GM21737 (cell line): ENCODE measurements at regions not wholly inside any gene's neighbourhood (a gene's known extent, or its start where the extent isn't known, plus 50 kb on each side); places are given as distances from the start of the nearest gene placed in this dataset.
"Not testable (repeated sequence)": the region's sequence is repeated elsewhere in the genome, so short reads cannot be mapped to it uniquely, and the experiment has no call there.

Experiments used
- ATAC-seq: cut with Tn5 transposase; IDR thresholded peaks from one replicate; pipeline ENCODE4 v1.9.1; 2021; ENCODE audit warnings: mild to moderate bottlenecking, moderate library complexity; ENCODE audit not compliant: unreplicated experiment

- peak; percentile 36 for ATAC-seq
Measured at GRCh38 chr12:92987362-92987761, 58.3 kb upstream of the EEA1 start.

- ATAC-seq = peak; percentile 87
Measured at GRCh38 chr12:92987846-92988621, 58.9 kb upstream of the EEA1 start.

GRCh38 chr12:92988622-92989130 lies 59.6 kb upstream of the EEA1 start:
- no peak for ATAC-seq

- no peak for ATAC-seq
Measured at GRCh38 chr12:92989715-92990484, 60.8 kb upstream of the EEA1 start.

- ATAC-seq = no peak
Measured at GRCh38 chr12:92991134-92991533, 62.0 kb upstream of the EEA1 start.

GRCh38 chr12:92992041-92992440 lies 62.9 kb upstream of the EEA1 start:
- ATAC-seq = no peak

- ATAC-seq = no peak
Measured at GRCh38 chr12:92993259-92993658, 64.2 kb upstream of the EEA1 start.

- ATAC-seq = peak; percentile 86
Measured at GRCh38 chr12:92995258-92995903, 66.3 kb upstream of the EEA1 start.

- ATAC-seq = no peak
Measured at GRCh38 chr12:93000026-93000425, 70.9 kb upstream of the EEA1 start.

- no peak for ATAC-seq
Measured at GRCh38 chr12:93001407-93001806, 72.3 kb upstream of the EEA1 start.

- ATAC-seq = no peak
Measured at GRCh38 chr12:93002293-93003054, 73.4 kb upstream of the EEA1 start.

GRCh38 chr12:93003531-93004239 lies 74.6 kb upstream of the EEA1 start:
- ATAC-seq = no peak

GRCh38 chr12:93005928-93006392 lies 76.9 kb upstream of the EEA1 start:
- no peak for ATAC-seq

GRCh38 chr12:93006471-93007208 lies 77.5 kb upstream of the EEA1 start:
- no peak for ATAC-seq

GRCh38 chr12:93007544-93007943 lies 78.4 kb upstream of the EEA1 start:
- no peak for ATAC-seq

GRCh38 chr12:93008044-93008778 lies 79.1 kb upstream of the EEA1 start:
- ATAC-seq = peak; percentile 55

GRCh38 chr12:93008880-93009279 lies 79.8 kb upstream of the EEA1 start:
- ATAC-seq = not testable (repeated sequence)

- no peak for ATAC-seq
Measured at GRCh38 chr12:93009533-93009932, 80.4 kb upstream of the EEA1 start.

- ATAC-seq = no peak
Measured at GRCh38 chr12:93010461-93010860, 81.4 kb upstream of the EEA1 start.
